ENCODE measurements at regions not wholly inside any gene's neighbourhood (a gene's known extent, or its start where the extent isn't known, plus 50 kb on each side); places are given as distances from the start of the nearest gene placed in this dataset.

- TF ChIP-seq POLR2AphosphoS5 (IDR thresholded peaks at IDR 0.05; ENCODE audit: insufficient read depth in 1 of 2, low read depth in 1 of 2) (no peak), POLR2A (IDR thresholded peaks at IDR 0.05) (no peak)
- TF ChIP-seq, protein P1, sequence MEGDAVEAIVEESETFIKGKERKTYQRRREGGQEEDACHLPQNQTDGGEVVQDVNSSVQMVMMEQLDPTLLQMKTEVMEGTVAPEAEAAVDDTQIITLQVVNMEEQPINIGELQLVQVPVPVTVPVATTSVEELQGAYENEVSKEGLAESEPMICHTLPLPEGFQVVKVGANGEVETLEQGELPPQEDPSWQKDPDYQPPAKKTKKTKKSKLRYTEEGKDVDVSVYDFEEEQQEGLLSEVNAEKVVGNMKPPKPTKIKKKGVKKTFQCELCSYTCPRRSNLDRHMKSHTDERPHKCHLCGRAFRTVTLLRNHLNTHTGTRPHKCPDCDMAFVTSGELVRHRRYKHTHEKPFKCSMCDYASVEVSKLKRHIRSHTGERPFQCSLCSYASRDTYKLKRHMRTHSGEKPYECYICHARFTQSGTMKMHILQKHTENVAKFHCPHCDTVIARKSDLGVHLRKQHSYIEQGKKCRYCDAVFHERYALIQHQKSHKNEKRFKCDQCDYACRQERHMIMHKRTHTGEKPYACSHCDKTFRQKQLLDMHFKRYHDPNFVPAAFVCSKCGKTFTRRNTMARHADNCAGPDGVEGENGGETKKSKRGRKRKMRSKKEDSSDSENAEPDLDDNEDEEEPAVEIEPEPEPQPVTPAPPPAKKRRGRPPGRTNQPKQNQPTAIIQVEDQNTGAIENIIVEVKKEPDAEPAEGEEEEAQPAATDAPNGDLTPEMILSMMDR (IDR thresholded peaks at IDR 0.05) = no peak
Measured at GRCh38 chr22:44592126-44592823, 94.2 kb upstream of the RTL6 start.
